ENCODE measurements at regions not wholly inside any gene's neighbourhood (a gene's known extent, or its start where the extent isn't known, plus 50 kb on each side); places are given as distances from the start of the nearest gene placed in this dataset.

GRCh38 chr13:64985075-64985474, 2245.1 kb downstream of the PCDH9 start:
- Histone ChIP-seq H4K20me1 (ENCODE audit: insufficient read depth, poor library complexity, severe bottlenecking) (no peaks in the 10 kb centered on the region), H3K36me3 (replicated peaks; ENCODE audit: insufficient read depth, low read depth) (no peaks in the 10 kb centered on the region), H3K4me2 (no peak overlapping the region), H2AFZ (no peak overlapping the region), H3K4me1 (ENCODE audit: insufficient read depth) (no peaks in the 10 kb centered on the region), H3K27me3 (no peaks in the 10 kb centered on the region), H3K9me2 (replicated peaks; ENCODE audit: insufficient read depth) (no peaks in the 10 kb centered on the region), H3K4me3 (no peak overlapping the region), H3K9me3 (ENCODE audit: low read depth) (no peaks in the 10 kb centered on the region), H3K79me2 (no peaks in the 10 kb centered on the region), H3K27ac (no peak overlapping the region)
- DNase-seq (ENCODE audit: low spot score) = no peak
- TF ChIP-seq EZH2 (IDR thresholded peaks at IDR 0.05; ENCODE audit: borderline replicate concordance) (no peak), EZH2phosphoT487 (IDR thresholded peaks at IDR 0.05; ENCODE audit: low read depth, severe bottlenecking, unreplicated experiment) (no peak)
- TF ChIP-seq, protein P1, sequence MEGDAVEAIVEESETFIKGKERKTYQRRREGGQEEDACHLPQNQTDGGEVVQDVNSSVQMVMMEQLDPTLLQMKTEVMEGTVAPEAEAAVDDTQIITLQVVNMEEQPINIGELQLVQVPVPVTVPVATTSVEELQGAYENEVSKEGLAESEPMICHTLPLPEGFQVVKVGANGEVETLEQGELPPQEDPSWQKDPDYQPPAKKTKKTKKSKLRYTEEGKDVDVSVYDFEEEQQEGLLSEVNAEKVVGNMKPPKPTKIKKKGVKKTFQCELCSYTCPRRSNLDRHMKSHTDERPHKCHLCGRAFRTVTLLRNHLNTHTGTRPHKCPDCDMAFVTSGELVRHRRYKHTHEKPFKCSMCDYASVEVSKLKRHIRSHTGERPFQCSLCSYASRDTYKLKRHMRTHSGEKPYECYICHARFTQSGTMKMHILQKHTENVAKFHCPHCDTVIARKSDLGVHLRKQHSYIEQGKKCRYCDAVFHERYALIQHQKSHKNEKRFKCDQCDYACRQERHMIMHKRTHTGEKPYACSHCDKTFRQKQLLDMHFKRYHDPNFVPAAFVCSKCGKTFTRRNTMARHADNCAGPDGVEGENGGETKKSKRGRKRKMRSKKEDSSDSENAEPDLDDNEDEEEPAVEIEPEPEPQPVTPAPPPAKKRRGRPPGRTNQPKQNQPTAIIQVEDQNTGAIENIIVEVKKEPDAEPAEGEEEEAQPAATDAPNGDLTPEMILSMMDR (IDR thresholded peaks at IDR 0.05; ENCODE audit: poor library complexity) = no peak
- WGBS (ENCODE audit: low lambda C conversion rate, missing lambda C conversion rate) = 61% methylated on average over 5 of the region's 5 CpGs

- H3K79me2 ChIP-seq = no peaks in the 10 kb centered on the region
- no peaks in the 10 kb centered on the region for H3K36me3 ChIP-seq (replicated peaks; ENCODE audit: insufficient read depth, low read depth)
- H3K4me3 ChIP-seq = no peak overlapping the region
- no peaks in the 10 kb centered on the region for H3K9me3 ChIP-seq (ENCODE audit: low read depth)
- no peak for DNase-seq (ENCODE audit: low spot score)
- H4K20me1 ChIP-seq (ENCODE audit: insufficient read depth, poor library complexity, severe bottlenecking) = no peaks in the 10 kb centered on the region
- no peak overlapping the region for H2AFZ ChIP-seq
- H3K27ac ChIP-seq = no peak overlapping the region
- no peak overlapping the region for H3K4me2 ChIP-seq
- H3K9me2 ChIP-seq (replicated peaks; ENCODE audit: insufficient read depth) = no peaks in the 10 kb centered on the region
- H3K4me1 ChIP-seq (ENCODE audit: insufficient read depth) = no peaks in the 10 kb centered on the region
- WGBS (ENCODE audit: low lambda C conversion rate, missing lambda C conversion rate) = 94% methylated on average over 1 of the region's 1 CpG
- TF ChIP-seq EZH2phosphoT487 (IDR thresholded peaks at IDR 0.05; ENCODE audit: low read depth, severe bottlenecking, unreplicated experiment) = no peak
- TF ChIP-seq, protein P1 (IDR thresholded peaks at IDR 0.05; ENCODE audit: poor library complexity) = no peak
- TF ChIP-seq EZH2 (IDR thresholded peaks at IDR 0.05; ENCODE audit: borderline replicate concordance) = no peak
- H3K27me3 ChIP-seq = no peaks in the 10 kb centered on the region
Measured at GRCh38 chr13:64962404-64962803, 2267.7 kb downstream of the PCDH9 start.

DNA sequence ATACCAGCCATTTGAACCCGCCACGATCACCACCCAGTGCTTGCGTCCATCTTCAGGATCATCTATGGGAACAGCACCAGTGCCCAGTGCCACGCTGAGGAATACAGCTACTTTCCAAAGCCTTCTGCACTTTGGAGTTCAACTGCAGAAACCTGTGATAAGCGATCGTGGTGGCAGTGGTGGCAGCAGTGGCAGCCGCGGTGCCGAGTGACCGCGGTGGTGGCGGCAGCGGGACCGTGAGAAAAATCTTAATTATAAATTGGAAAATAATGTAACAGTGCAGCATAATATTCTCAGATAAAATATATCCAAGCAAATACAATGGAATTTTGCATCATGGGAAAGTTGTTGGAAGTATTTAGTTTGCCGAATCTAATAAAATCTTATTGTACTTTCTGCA, 2270.9 kb downstream of the PCDH9 start:
- TF ChIP-seq EZH2phosphoT487 (IDR thresholded peaks at IDR 0.05; ENCODE audit: low read depth, severe bottlenecking, unreplicated experiment) (no peak), EZH2 (IDR thresholded peaks at IDR 0.05; ENCODE audit: borderline replicate concordance) (no peak)
- TF ChIP-seq, protein P1 (IDR thresholded peaks at IDR 0.05; ENCODE audit: poor library complexity) = no peak
- Histone ChIP-seq H3K27me3 (no peaks in the 10 kb centered on the region), H3K4me2 (no peak overlapping the region), H3K36me3 (replicated peaks; ENCODE audit: insufficient read depth, low read depth) (no peaks in the 10 kb centered on the region), H3K79me2 (no peaks in the 10 kb centered on the region), H2AFZ (no peak overlapping the region), H3K4me1 (ENCODE audit: insufficient read depth) (no peaks in the 10 kb centered on the region), H3K4me3 (no peak overlapping the region), H3K9me2 (replicated peaks; ENCODE audit: insufficient read depth) (no peaks in the 10 kb centered on the region), H4K20me1 (ENCODE audit: insufficient read depth, poor library complexity, severe bottlenecking) (no peaks in the 10 kb centered on the region), H3K27ac (no peak overlapping the region), H3K9me3 (ENCODE audit: low read depth) (no peaks in the 10 kb centered on the region)
- WGBS (ENCODE audit: low lambda C conversion rate, missing lambda C conversion rate) = 97% methylated on average over 15 of the region's 15 CpGs
- DNase-seq (ENCODE audit: low spot score) = no peak

DNA sequence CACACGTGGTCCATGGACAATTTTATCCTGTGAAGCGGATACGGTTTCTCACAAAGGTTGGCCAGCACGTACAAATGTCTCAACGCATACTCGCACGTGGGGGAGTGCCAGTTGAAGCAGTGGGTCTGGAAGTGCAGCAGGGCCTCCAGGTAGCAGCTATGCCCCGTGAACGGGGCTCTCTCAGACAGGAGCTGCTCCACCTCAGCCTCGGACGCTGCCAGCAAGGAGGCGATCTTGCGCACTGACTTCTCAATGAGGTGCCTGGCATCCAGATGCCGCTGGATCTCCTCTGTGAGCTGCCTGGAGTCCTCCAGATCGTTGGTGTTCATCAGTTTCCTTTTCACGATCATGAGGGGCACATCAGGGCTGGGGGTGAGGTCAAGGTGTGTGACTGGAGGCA, 2272.0 kb downstream of the PCDH9 start:
- Histone ChIP-seq H3K27me3 (no peaks in the 10 kb centered on the region), H4K20me1 (ENCODE audit: insufficient read depth, poor library complexity, severe bottlenecking) (no peaks in the 10 kb centered on the region), H3K27ac (no peak overlapping the region), H3K9me2 (replicated peaks; ENCODE audit: insufficient read depth) (no peaks in the 10 kb centered on the region), H3K4me3 (no peak overlapping the region), H3K9me3 (ENCODE audit: low read depth) (no peaks in the 10 kb centered on the region), H2AFZ (no peak overlapping the region), H3K36me3 (replicated peaks; ENCODE audit: insufficient read depth, low read depth) (no peaks in the 10 kb centered on the region), H3K4me1 (ENCODE audit: insufficient read depth) (no peaks in the 10 kb centered on the region), H3K4me2 (no peak overlapping the region), H3K79me2 (no peaks in the 10 kb centered on the region)
- no peak for TF ChIP-seq EZH2 (IDR thresholded peaks at IDR 0.05; ENCODE audit: borderline replicate concordance)
- TF ChIP-seq, protein P1 (IDR thresholded peaks at IDR 0.05; ENCODE audit: poor library complexity) = no peak
- no peak for TF ChIP-seq EZH2phosphoT487 (IDR thresholded peaks at IDR 0.05; ENCODE audit: low read depth, severe bottlenecking, unreplicated experiment)
- no peak for DNase-seq (ENCODE audit: low spot score)
- 94% methylated on average over 16 of the region's 16 CpGs for WGBS (ENCODE audit: low lambda C conversion rate, missing lambda C conversion rate)

Data from hepatocyte (in vitro differentiated cells).